GM18858 (cell line): ENCODE measurements at regions not wholly inside any gene's neighbourhood (a gene's known extent, or its start where the extent isn't known, plus 50 kb on each side); places are given as distances from the start of the nearest gene placed in this dataset.

Experiments
- ATAC-seq: cut with Tn5 transposase; IDR thresholded peaks from one replicate; pipeline ENCODE4 v1.9.1; 2021; ENCODE audit not compliant: unreplicated experiment

DNA sequence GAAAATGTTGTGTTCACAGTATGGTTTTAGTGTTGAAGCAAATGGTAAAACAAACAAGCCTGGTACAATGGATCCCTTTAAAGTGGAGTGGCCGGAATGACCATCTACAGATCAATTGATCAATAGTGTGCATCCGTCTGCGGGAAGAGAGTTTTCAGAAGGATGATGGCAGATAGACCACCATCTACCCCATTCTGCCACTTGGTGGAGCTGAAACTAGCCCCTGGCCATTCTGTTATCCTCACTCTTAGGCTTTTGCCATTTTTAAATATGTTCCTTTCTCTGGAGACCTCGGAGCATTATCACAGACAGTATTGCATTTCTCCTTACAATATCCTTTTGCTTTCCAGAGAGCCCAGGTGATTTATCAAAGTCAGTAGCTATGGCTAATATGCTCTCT, 258.9 kb upstream of the CFAP20DC start:
- ATAC-seq = no peak

DNA sequence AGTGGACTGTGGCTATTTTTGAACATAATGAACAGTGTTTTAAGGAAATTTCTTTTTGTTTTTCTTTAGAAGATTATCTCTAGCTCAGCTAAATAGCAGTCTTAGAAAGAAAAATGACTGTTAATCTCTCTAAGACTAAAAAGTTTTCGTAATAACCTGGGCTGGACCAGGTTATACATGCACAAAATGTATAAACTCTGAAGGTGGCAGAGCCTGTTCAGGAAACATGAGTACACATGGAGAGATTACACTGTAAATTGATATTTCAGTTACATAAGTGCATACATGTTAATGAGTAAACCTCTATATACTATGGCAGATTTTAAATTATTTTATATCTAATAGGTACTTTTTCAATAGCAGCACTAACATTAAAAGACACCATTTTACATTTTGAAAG, 258.2 kb upstream of the CFAP20DC start:
- ATAC-seq = no peak

DNA sequence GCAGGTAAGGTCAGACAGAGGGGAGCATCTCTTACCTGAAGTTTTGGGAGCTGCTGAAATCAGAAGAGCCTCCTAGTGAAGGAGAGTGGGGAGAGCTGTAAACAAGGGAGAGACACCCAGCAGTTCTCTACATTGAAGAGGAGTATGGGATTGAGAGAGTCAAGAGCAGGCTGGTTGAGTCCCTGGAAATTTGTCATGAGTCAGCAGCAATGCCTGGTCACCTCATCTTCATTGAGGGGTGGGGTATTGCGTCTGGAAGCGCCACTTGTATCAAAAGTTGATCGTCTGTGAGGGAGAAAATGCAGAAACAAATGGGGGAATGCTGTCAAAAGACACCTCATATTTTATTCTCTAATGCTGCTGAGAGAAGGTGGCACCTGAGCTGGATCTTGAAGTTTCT, 256.6 kb upstream of the CFAP20DC start:
- no peak for ATAC-seq

DNA sequence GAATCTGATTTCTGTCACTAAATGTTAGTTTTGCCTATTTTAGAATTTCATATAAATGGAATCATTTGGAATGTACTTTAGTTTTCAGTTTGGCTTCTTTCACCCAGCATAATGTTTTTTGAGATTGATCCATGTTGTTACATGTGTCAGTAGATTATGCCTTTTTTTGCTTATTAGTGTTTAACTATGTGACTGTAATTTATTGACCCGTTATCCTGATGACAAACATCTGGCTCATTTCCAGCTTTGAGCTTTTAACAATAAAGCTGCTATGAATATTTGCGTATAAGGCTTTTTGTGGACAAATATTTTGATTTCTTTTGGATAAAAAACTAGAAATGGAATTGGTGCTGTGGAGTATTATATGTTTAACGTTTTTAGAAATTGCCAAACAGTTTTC, 254.5 kb upstream of the CFAP20DC start:
- no peak for ATAC-seq

DNA sequence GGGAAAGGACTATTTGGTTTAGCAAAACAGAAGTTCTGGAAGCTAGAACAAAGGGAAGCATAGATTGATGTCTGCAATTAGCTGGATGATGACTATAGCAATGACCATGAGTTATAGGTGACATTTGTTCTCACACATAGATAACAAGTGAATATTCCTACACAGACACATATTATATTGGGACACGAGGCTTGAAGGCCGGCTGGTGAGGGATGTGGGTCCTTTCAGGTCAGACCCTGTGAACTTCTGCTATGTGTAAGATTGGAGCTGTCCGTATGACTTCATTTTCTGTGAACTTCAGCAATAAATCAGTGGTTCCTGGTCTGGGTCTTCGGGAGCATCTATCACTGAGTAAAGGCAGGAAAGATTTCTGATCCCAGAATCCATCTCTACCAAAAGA, 253.6 kb upstream of the CFAP20DC start:
- ATAC-seq = no peak

DNA sequence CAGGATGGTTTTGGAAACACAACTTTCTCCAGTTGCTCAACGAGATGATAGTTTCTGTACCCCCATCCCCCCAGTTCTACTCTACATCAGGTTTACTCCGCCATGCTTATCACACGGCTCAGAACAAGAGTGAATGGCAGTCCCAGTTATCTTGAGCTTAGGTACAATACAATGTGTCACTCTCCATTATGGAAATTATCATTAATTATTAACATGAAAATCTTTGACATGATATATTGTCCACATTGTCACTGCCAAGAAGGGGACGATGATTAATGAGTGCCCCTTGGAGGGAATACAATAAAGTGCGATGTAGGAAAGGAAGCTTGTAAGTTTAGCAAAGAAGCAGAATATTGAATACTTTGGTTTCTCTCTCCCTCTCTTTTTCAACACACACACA, 252.6 kb upstream of the CFAP20DC start:
- ATAC-seq = no peak

DNA sequence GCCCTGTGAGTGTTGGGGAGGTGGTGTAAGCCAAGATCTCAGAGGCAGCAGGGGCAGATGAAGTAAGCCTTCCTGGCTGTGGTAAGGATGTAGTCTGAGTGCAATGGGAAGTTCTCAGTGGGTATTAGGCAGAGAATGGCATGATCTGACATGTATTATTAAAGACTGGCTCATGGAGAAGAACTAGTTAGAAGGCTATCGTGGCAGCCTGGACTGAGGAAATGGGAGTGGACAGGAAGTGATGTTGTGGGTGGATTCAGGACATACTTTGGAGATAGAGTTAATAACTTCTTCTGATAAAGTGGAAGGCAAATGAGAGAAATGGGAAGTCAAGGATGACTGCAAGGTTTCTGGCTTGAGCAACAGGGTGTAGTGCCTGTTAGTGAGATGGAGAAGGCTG, 250.9 kb upstream of the CFAP20DC start:
- ATAC-seq = no peak

DNA sequence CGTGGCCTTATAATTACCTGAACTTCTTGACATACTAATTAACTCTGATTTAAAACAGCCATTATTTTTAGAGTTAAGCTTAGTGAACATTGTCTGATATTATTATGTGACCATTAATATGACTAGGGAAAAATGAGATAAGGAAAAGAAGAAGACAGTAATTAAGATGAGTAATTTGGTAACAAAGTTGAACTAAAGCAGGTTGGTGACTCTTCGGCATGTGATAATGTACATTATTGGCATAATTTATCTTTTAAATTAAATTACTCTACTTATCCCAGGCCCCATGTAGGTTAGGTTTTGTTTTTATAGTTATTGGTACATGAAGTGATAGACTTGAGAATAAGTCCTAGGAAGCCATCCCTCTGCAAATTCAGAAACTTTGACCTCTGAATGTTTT, 249.7 kb upstream of the CFAP20DC start:
- no peak for ATAC-seq

DNA sequence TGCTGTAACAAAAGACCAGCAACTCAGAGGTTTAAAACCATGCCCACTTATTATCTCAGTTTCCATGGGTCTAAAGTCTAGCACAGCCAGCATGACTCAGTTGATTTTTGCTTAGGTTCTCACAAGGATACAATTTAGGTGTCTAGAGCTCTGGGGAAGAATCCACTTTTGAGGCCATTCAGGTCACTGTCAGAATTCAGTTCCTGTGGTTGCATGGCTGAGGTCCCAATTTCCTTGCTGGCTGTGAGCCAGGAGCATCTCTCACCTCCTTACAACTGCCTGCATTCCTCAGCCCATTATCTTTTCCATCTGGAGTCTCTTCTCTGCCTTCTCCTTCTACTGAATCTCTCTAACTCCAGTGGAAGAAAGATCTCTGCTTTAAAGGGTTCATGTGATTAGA, 240.5 kb upstream of the CFAP20DC start:
- ATAC-seq = no peak

DNA sequence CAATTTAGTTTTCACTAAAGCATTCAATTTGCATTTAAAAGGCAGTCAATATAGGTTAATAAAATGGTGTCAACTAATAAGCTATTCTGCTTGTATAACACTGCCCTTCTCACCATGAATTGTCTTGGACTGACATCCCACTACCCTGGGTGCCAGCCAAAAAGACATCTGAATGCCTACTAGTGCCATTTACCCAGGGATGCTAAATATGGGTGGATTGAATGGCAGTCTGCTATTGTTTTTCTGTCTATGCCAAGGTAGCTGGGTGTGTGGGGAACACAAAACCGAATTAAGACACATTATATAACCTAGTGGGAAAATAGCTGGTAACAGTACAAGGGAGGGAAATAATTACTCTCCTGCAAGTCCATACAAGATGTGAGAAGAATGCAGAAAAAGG, 240.0 kb upstream of the CFAP20DC start:
- ATAC-seq = no peak

DNA sequence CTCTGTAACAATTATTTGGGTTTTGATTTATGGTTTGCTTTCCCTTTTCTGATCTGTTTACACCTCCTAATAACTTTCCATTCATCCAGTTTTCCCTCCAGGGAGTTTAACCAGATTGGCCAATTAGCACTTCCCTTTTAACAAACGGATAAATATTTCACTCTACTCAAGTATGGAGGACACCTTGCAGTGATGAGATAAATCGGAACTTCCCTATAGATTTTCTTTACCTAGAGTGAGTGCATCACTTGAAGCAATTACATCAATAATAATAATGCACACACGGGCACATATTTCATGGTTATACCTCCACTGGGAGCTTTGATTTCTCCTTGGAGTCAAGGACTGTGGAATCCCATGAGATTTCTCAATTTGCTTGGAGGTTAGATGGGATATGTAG, 239.1 kb upstream of the CFAP20DC start:
- no peak for ATAC-seq

DNA sequence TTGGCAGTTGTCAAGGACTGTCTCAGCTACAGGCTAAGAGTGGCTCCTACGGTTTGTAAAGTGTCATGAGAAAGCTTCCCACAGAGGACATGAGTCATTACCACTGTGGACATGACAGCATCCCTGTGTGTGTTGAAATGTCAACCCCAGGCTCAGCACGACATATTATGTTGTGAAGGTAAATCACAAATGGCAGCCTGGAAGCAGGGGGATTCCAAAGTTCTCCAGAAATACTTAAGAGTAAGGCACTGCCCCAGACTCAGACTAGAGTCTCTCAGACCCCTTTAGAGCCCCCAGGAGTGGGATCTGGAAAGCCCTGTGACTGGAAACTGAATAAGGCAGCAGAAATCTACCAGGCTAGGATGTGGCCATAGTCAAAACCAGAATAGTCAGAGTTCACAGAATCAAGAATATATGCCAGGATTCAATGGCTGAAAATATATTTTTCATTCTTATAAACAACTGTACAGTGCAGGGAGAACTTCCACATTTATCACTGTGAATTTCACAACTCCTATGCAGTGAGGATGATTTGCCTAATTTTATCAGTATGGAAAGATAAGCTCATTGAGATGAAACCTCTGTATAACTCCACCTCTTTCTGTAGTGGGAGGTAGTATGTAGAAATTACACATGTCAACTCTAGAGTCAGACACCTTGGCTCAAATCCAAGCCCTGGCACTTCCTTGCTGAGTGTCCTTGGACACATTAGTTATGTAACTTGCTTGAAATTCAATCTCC, 237.1 kb upstream of the CFAP20DC start:
- no peak for ATAC-seq

DNA sequence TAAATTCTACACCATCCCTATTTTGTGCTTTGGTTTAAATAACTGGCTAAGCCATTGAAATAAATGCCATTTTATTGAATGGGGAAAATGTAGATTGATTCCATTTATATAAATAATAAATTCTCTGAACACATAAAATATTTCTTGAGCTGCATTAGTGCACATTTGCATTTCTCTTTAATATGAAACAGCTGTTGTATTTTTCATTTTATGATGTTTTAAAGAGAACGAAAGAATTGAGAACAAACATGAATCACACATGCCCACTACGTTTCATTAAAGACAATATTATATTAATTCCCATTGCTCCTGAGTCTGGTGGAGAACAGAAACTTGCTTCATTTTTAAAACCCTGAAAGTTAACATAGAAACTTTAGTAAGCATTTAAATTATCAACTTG, 235.7 kb upstream of the CFAP20DC start:
- ATAC-seq = no peak

DNA sequence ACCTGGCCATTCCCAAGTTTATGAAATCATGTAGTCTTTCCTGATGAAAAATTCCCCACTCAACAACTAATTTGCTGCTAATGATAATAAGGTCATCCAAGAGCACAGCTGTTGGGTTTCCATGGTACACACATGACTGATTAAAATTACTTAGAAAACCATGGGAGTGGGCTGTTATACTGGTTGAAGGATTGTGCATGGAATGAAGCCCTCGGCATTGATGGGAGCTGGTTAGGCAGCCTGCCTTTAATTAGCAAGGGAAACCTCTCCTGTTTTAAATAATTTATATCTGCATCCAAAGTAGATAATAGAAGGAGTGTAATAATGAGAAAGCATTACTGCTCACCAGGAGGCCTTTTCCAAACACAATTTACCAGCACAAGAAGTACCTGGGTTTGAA, 235.1 kb upstream of the CFAP20DC start:
- ATAC-seq = no peak

DNA sequence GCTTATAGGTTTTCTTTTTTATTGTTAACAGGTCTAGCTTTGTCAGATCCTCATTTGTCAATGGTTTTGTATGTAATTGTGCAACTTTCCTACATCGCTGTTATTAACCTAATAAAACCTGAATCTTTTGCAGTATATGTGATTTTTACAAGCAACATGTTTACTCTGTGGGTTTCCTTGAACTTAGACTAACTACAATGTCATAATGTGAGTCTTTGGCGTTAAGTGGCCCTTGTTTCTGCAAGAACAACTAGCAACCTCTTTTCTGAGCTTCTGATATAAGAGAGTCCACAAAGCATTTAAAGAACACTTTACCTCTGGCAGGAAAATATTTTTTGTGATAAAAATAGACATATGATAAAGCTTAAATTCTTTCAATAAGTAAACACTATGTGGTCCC, 230.3 kb upstream of the CFAP20DC start:
- ATAC-seq = no peak

DNA sequence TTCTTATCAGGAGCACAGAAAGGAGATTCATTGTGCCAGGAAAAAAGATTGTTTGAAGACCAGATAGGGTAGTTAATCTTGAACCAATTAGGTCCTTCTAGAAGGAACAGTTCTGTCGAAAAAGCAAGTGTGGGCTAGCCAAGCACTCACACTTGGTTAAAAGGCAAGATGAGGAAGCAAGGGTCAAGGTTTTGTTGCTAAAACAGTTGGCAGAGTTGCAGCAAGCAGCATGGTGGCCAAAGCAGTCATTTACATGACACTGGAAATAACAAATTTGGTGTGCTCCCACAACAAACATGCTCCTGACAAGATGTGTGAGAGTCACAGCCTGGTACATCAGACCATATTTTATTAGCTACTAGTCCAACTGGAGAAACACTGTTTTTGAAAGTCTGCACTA, 228.0 kb upstream of the CFAP20DC start:
- ATAC-seq = no peak

DNA sequence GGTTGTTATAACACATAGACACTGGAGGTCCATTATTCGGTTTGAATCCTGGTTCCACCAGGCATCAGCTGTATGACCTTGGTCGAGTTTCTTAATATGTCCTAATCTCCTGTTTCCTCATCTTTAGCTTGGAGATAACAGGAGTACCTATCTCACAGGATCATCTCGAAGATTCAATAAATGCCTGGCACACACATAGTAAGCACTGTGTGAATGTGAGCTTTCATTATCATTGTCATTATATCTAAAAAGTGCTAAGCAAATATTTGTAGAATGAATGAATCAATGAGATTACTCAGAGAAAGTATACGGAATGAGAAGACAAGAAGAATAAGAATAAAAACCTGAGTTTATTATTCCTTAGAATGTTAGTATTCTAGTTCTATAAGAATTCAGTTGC, 227.4 kb upstream of the CFAP20DC start:
- ATAC-seq = no peak

DNA sequence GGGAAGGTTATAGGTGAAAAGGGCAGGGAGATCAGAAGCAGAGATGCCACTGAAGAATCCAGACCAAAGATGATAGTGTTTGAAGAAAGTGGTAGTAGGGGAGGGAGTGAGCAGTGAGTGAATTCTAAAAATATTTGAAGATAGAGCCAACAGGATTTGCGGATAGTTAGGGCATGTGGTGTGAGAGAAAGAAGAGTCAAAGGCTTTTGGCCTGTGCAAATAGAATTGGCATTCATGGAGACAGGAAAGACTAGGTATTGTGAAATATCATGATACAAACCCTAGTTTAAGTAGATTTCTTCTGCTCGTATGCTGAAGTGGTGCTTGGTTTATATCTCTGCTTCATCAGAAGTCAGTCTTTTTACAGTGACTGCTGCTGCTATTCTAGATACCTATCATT, 224.2 kb upstream of the CFAP20DC start:
- no peak for ATAC-seq

DNA sequence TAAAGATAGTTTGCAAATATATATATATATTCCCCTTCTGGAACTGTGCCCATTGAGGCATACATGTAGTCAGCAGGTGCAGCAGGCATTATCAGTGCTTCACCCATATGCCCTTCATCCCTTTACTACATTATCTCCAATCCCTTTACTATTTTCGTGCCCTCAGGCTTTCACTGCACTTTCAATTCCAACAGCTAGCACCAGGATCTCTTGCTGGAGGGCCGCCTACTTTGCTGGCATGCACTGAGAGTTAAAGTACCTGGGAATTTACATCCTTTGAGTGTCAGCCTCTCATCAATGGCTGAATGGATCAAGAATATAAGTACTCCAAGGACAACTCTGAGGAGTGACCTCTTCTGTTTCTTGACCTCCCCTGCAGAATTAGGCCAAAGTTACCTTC, 222.1 kb upstream of the CFAP20DC start:
- no peak for ATAC-seq

DNA sequence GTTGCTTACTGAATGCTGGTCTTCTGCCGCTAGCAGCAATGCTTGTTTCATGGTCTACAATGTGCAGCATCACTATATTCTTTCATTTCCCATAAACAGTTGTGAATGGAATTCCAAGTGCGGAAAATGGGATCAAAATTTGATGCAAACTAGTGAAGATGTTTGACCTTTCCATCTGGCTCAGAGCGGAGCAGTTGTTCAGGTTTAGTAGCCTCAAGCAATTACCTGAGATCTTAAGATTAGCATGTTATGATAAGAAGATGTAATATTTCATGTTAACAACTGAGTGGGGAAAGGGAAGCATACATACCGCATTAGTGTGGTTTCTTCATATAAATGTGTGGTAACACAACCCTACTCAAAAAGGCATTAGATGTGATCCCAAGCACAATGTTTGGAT, 221.1 kb upstream of the CFAP20DC start:
- no peak for ATAC-seq

DNA sequence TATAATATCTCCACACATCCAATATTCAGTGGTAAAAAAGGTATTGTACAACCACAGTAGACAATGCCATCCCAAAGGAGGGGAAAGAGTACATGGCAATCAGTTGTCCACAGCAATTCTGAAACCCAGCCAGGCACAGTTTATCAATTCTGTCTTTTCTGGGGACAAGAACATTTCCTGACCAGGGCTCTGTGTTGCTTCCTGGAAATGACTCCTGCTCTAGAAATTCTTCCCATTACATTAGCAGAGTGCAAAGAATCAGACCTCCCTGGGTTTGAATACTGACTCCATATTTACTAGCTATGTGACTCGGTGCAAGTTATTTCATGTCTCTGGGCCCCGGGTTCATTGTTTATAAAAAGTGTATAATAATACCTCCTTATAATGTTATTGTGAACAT, 220.4 kb upstream of the CFAP20DC start:
- ATAC-seq = no peak

DNA sequence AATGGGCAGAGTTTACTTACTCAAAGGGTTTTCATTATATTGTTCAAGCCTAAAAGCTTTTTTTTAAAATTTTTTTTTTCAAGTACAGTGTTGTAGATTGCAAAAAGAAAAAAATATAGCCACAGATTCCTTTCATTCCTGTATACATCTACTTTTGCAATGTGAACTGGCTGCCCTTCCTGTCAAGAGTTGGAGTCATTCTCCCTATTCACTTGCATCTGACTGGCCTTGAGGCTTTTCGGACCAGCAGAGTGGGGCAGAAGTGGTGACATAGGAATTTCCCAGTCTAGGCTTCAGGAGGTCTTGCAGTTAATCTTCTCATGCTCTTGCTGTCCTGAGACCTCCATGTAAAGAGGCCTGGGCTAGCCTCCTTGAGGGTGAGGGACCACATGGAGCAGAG, 218.3 kb upstream of the CFAP20DC start:
- no peak for ATAC-seq

DNA sequence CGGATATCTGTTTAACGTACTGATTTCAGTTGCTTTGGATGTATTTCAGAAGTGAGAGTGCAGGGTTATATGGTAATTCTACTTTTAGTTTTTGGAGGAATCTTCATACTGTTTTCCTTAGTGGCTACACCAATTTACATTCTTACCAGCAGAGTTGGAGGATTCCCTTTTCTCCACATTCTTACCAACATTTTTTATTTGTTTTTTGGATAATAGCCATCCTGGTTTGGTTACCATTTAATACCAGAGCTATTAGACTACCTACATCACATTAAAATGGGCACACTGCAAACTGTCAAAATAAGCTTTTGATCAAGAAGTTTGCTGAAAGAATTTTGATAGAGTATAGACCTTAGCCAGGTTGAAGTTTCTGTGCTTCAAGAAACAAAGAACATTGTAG, 217.2 kb upstream of the CFAP20DC start:
- ATAC-seq = no peak

DNA sequence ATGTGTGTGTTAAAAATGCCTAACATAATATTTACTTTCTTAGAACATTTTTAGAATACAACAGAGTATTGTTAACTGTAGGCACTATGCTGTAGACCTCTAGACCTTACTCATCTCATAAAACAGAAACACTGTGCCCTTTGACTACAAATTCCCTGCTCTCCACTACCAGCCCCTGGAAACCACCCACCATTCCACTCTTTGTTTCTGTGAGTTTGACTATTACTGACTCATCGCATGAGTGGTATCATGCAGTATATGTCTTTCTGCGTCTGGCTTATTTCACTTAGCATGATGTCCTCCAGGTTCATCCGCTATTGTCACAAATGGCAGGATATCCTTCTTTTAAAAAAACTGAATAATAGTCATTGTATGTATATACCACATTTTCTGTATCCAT, 216.7 kb upstream of the CFAP20DC start:
- no peak for ATAC-seq
